Mucosa of gallbladder (tissue), 1 donor: ENCODE measurements at regions not wholly inside any gene's neighbourhood (a gene's known extent, or its start where the extent isn't known, plus 50 kb on each side); places are given as distances from the start of the nearest gene placed in this dataset.

ENCODE experiments used
- DNase-seq: peaks from one replicate; pipeline ENCODE4 v3.0.0-alpha.2; 2020; ENCODE audit warnings: low spot score
- donor health status: DM: no; HTN: no; CAD: no.

DNA sequence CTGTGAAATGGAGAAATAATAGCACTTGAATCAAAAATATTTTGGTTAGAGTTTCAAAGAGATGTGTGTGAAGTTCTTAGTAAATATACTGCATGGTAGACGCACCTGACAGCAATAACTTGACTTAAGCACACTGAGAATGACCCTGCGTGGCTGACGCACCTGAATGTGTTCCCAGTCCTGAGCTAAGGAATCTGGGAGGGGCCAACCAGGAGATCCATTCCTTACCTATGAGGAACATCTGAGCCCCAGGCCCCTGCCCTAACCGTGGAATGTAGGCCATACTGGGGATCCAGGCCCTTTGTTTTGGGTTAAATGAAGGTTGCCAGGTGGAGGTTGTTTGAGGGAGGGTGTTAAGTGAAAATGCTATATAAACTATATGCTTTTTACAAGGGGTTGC, 284.4 kb downstream of the RBM43 start:
- DNase-seq, result no peak

DNA sequence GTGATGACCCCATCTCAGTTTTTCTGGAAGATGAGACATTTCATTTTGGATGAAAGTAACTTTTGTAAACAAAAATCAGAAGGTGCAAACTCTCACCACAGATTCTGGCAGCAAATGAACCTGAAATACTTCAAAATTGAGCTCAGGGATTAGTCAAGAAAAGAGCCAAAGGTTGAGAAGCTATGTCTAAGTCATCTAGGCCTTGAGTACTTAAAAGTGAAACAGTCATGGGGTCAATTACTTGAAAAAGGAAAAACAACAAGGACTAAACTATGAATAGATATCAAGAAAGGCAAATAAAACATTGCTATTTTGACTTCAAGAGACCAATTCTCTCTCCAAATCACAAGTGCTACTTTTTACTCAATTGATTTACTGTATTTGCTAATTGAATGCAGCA, 285.1 kb downstream of the RBM43 start:
- no peak for DNase-seq

DNA sequence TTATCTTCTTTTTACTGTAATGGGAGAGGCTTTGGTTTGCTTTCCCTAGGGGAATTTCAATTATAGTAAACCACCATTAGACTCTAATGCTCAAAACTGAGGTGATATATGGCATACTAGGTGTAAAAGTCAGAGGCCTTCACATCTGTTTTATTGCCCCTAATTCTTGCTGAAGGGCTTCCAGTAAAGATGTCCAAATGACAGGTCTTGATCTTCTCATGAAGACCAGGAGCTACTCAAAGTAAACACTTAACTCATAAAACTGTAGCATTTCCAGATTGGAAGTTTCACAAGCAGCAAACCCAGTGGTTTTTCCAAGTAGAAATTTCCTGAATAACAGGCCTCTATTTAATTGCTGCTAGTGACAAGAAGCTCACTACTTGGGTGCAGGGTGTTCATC, 286.8 kb downstream of the RBM43 start:
- DNase-seq, result no peak

DNA sequence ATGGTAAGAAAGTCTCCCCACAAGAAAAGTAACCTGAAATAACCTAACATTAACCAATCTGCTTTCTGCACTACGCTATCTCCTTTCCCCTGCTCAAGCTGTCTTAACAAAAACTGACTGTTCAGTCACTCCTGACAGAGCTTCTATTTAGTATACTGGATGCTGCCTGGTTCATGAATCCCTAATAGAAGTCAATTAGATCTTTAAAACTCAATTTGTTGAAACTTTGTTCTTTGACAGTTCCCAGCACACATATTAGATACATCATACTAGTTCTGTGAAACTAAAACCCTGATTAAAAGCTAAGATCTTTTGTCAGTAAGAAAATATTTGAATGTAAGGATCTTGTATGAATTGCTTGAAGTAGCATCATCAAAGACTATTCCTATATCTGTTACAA, 287.4 kb downstream of the RBM43 start:
- no peak for DNase-seq

DNA sequence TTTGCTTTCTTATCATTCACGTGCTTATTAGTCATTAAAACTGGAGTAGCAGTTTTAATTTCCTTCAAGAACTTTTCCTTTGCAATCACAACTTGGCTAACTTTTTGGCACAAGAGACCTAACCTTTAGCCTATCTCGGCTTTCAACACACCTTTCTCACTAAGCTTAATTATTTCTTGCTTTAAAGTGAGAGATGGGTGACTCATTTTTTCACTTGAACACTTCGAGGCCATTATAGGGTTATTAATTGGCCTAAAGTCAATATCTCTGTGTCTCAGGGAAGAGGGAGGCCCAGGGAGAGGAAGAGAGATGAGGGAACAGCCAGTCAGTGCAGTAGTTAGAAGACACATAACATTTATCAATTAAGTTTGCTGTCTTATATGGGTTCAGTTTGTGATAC, 289.8 kb downstream of the RBM43 start:
- no peak for DNase-seq

DNA sequence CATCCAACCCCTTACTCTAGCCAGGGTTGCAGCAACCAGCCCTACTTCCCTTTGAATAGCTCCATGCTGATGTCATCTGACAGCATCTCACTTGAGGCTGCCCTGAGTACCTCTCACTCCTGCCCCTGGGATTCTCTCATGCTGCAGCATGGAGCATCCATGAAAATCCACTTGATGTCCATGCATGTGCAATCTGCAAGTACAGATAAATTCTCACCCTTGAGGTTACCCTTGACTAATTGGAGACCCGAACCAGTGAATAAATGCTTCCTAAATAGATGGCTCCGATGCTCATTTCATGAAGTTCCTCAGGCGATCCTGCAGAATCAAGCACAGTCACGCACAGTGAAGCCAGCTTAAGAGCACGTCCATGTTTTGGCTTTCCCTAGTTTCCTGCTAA, 298.3 kb downstream of the RBM43 start:
- DNase-seq, result no peak

DNA sequence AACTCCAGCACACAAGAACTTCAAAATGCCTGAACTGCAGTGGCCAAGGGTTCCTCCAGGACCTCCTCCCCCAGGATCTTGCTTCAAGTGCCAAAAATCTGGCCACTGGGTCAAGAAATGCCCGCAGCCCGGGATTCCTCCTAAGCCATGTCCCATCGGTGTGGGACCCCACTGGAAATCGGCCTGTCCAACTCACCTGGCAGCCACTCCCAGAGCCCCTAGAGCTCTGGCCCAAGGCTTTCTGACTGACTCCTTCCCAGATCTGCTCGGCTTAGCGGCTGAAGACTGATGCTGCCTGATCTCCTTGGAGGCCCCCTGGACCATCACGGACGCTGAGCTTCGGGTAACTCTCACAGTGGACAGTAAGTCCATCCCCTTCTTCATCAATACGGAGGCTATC, 306.4 kb downstream of the RBM43 start:
- DNase-seq, result no peak

DNA sequence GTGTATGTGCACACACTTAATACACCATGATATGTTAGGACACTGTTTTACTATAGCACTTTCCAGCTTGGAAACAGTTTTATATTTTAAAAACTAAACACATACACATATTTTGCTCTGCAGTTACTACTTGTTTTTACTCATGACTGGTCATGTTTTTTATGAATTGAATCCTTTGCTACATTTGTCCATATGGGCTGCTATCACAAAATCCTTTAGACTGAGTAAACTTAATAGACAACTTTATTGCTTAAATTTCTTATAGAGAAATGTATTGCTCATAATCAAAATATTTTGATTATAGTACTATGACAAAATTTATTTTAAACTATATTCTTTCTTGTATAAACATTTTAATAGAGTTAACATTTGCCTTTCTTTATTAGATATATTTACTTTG, 314.8 kb downstream of the RBM43 start:
- no peak for DNase-seq

DNA sequence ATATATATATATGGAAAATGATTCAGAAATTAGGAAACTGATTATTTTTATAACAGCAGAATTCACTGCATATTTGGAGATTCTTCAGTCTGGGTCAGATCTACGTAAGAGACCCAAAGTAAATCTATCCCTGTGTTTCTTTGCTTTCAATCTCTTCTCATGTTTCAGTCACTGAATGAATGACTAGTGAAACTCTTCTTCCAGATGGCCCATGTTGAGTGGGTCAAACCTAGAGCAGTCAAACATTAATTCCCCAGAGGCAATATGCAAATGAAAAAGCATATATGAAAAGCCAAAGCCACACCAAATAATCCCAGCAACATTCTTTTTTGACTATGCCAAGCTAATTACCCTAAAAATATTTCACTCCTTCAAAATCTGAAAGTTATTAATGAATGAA, 317.3 kb downstream of the RBM43 start:
- no peak for DNase-seq

DNA sequence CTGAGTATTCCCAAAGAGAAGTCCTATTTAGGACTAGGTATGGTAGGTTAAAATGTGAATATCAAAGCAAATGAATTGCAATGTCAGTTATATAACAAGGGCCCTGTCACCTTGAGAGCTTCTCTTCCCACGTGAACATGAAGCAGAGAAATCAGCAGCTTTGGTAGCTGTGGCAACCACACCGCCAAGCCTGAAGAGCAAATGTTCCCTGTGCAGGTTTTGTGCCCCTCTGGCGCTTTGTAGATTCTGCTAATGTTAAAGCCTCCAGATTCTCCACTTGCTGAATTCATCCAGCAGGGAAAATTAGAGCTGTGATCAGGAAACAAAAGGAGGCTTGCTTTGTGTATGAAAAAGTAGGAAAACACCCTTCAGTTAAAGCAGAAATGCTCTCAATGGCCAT, 322.6 kb downstream of the RBM43 start:
- DNase-seq, result peak; percentile 21

DNA sequence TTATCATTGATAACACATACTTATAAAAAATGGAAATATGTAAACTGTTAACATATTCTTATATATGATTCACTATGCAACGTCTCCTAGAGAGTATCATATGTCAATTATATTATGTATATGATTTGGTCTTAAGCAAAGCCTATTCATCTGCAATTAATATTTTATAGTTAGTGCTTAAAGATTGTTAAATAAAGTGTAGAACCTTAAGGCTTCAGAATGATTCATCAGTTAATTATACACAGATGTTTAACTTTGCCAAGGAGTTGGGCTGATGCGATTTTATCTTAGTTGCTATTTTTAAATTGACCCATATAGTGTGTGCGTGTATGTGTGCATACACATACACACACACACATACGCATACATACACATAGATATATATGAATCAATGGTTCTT, 323.1 kb downstream of the RBM43 start:
- peak; percentile 11 for DNase-seq

DNA sequence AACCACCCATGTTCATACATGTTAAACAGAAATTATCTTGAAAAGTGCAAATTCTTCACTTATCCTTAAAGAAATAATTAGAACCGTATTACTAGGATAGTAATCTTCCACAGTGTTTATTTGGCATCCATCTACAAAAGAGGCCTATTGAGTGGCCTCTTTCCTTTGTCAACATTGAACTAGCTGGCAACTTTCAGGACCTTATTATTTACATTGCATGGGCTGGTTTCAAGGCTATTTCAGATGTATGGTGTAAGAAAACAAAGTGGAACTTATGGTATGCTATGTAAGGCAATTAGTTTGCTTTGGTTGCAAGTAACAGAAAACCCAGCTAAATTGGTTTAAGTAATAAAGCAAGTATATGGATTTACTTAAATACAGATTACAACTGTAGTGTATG, 324.6 kb downstream of the RBM43 start:
- no peak for DNase-seq

DNA sequence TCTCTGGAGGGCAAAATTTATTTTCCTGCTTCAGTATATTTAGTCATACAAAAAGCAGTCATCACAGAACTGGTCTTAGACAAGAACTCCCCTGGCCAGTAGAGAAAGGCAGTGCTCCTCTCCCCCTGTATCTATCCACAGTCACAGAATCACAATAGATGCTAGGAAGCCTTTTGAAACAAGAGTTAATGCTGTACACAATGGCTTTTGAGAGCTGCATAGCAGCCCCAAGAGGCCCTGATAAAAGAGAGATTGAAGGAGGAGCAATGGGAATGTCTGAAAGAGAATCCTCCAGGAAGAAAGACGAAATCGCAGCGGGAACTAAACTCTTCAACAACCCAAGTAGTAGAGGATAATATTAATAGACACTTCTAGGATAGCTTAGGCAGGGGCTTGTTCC, 330.2 kb downstream of the RBM43 start:
- DNase-seq, result no peak

DNA sequence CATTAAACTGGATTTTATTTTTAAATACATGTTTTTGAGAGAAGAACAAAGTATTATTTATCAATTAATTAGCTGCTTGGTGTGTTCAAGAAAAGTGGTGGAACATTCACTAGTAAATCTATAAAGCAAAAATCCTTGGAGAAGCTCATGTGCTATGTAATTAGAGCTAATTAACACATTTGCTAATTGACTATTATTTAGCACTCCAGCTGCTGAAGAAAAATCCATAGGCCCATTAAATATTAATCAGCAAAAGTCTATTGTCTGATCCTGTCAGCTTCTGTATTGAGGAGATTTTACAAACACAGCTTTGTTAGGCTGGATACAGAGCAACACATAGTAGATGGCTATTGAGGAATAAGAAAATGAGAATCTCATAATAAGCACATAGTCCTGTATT, 336.1 kb downstream of the RBM43 start:
- DNase-seq, result no peak

DNA sequence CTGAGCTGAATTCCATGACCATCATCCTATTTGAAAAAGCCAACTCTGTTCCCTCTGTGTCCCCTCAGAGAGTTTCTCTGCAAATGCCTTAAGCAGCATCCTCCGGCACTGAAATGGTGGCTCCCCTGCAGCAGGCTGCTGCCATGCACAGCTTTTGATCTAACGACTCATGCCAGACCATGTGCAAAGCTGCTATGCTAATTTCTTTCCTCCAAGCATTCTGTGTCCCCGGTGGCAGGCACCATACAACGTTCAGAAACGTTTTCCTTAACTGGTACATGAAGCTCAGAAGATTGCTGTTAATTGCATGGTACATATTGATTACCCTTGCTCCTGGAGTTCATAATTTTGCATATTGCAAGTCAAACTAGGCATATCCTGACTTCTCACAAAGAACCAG, 336.8 kb downstream of the RBM43 start:
- DNase-seq, result no peak

DNA sequence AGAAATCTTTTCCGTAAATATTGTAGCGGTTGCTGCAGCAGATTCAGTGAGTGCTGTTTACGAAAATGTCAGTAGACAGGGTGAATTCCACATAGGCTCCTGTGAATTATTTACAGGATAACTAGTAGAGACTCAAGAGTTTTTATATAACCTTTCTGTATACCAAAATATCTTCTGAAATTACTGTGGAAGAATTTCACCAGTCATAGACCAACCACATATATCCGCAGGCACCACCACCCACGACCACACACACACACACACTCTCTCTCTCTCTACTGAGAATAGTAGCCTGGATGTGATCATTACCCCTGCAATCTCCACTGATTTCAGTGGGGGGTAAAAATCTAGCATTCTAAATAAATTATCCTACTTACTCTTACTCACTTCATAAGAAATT, 341.8 kb downstream of the RBM43 start:
- no peak for DNase-seq

DNA sequence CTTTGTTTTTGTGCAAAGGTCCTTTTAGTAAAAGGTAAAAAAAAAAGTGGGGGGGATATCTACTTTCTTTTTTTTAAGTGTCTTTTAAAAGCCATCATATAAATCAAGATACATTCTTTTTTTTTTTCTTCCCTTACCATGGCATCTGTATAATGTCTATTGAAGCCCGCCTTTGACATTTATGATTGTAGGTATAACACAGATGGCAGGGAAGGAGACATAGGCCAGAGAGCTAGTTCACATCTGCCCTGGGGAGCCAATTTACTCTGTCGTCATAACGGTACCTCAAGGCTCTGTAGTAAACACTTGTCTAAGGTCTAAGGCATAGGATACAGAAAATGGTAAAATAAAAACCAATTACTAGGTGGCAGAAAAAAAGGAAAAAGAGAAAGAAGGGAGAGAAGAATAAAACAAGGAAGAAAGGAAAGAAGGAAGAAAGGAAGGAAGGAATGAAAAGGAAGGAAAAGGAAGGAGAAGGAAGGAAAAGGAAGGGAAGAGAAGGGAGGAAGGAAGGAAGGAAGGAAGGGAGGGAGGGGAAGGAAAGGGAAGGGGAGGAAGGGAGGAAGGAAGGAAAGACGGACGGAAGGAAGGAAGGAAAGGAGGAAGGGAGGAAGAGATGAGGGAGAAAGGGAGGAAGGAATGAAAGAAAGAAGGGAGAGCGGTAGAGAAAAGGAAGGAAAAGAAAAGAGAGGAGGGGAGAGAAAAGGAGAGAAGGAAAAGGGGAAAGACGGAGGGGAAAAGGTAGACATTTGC, 343.5 kb downstream of the RBM43 start:
- DNase-seq, result no peak

DNA sequence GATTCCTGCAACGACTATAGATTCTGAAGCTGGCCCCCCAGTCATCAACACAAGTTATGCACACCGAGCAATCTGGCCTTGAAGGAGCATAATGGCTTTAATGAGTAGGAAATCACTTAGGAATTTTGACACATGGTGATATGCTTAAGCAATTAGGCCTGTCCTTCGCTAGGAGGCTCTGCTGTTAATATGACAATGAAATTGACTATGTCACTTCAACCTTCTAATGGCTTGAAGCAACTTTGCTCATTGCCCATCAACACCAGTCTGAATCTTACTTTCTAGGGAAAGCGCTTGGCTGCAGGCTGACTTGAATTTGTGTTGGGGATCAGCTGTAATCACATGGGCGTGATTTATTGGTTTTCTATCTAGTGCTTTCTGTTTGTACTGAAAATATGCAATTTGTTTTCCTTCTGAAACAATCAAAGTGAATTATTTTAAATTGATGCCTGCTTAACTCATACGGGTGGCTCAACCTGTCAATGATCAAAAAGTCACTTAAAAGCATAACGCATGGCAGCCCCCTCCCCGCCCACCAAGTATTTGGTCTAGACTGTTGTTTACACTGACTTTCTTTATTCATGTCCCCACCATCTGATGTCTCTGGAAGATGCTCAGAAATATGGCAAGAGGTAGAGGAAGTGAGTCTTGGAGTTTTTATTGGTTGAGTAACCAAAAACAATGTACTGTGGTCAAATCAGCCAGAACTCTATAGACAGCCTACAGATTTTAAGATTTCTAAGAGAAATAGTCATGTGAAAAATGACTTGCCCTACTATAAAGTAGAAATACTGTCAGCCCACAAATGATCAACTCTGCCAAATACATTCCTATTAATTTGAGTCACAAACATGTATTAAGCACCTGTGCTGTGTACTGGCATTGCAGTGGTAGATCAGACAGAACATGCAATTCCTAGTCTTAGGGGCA, 344.9 kb downstream of the RBM43 start:
- DNase-seq, result no peak

DNA sequence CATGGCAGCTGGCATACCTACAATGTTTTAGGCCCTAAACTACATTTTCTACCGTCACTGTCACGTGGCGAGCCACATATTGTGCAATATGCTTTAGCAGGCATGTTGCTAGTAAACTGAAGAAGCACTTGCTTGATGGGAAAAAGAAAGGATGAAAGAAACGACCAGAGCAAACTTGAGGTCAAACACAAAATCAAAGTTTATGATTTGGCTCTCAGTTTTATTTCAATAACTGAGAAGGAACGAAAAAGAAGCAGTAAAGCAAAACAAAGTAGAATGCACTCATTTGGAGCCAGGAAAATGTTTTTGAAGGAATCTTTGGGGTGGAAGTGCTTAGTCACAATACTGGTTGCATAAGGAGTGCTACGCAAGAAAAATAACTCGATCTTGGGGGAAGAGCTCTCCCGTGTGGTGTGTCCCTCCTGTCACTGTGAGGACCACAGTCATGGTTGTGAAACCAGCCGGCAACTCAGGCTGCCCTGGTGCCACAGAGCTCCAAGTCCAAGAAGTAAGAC, 349.8 kb downstream of the RBM43 start:
- DNase-seq, result peak; percentile 73

DNA sequence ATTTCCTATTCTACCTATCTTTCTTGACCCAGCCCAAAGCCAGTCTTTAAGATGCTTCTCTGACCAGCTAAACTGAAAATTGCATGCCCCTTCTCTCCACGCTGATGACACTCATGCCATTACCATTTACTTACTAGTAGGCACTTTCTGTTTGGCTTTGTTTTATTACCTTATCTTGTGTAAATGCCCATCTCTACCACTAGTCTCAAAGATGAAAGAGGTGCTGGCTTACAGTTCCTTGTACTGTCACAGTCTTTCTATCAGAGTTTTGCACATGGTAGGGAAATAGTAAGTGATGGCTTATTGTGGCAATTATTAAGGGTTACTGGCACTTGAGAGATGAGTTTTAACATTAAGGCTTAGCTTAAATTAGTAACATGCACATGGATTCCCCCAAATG, 352.1 kb downstream of the RBM43 start:
- DNase-seq, result no peak

DNA sequence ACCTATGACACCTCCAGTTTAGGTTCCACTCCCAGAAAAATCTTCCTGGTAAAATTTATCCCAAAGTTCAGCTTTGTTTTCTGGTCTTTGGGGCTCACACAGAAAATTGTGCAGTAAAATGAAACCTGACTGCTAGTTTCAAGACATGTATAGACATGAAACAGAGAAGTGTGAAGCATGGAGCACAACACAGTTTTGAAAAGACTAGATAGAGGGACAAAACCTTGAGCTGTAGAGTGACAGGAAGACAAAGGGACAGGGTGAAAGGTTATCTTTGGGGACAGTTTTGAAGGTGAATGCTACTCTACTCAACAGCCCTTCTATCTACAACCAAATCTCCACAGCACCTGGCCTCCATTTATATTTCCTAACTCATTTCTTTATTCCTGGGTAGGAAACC, 352.6 kb downstream of the RBM43 start:
- no peak for DNase-seq

DNA sequence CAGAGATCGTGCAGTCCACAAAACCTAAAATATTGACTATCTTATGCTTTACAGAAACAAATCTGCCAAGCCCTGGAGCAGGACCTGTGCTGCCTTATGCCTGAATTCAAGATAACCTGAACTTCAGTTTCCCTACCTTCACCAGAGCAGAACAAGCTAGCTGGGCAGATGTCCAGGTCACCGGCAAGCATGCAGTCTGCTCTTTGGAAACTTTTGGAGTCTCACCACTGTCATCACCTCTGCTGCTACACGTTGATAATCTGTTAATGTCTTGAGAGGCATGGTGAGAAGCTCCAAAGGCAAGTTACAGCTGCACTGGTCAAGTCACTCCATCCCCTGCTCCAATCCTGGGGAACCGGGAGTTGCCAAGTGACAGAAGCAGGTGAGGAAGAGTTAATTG, 354.2 kb downstream of the RBM43 start:
- DNase-seq, result no peak

DNA sequence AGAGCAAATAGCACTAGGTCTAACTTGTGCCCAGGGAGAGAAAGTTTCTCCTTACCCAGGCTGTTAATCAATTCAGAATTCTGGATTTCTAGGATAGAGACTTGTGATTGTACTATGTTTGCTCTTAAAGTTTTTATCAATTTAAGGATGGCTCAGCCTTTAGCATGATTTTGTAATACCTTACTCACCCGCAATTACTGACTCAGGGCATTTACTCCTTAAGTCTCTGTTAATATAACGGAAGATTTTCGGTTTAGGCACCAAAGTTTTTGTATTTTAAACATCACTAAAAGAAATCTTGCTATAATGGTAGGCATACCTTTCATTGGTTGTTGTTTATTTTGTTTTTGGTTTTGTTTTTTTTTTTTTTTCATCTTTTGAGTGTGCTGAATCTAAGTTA, 358.2 kb downstream of the RBM43 start:
- no peak for DNase-seq
